GM08714 (cell line): ENCODE measurements at regions not wholly inside any gene's neighbourhood (a gene's known extent, or its start where the extent isn't known, plus 50 kb on each side); places are given as distances from the start of the nearest gene placed in this dataset.

Source experiments
- H3K4me3 ChIP-seq: fragments of 200-500 bp; sonication (Bioruptor generic); 2 replicates; pipeline ENCODE4 v1.5.1; 2014; ENCODE audit warnings: mild to moderate bottlenecking, low read length, inconsistent platforms
- ZNF274 ChIP-seq: IDR thresholded peaks from 2 replicates; pipeline ENCODE4 v1.6.1; 2012; ENCODE audit warnings: mild to moderate bottlenecking, low read depth, low read length

DNA sequence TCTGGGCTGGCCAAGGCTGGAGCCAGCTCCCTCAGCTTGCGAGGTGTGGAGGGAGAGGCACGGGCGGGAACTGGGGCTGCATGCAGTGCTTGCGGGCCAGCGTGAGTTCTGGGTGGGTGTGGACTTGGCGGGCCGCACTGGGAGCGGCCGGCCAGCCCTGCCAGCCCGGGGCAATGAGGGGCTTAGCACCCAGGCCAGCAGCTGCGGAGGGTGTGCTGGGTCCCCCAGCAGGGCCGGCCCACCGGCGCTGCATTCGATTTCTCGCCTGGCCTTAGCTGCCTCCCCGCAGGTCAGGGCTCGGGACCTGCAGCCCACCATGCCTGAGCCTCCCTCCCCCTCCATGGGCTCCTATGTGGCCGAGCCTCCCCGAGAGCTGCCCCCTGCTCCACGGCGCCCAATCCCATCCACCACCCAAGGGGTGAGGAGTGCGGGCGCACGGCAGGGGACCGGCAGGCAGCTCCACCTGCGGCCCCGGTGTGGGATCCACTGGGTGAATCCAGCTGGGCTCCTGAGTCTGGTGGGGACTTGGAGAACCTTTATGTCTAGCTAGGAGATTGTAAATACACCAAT lies 302.6 kb upstream of the ADAMTS16 start:
- H3K4me3 ChIP-seq, result no peak overlapping the region
- no peak for TF ChIP-seq ZNF274

DNA sequence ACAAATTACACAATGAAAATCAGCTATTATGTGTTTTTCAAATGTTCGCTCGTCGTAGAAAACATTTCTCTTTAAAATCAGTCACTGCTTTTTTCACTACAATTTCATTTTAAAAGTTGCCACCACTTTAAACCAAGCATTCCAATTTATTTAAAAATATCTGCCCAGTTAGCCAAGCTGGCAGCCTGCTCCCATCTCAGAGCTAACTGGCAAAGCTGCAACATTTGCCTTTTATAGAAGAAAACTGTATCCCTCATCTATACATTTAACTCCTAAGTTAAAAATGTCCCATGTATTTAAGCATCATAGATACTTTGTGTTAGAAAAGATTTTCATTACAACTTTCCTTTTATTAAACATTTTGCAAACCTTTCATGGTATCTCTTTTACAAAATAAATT lies 294.9 kb upstream of the ADAMTS16 start:
- H3K4me3 ChIP-seq, result no peak overlapping the region
- no peak for TF ChIP-seq ZNF274

DNA sequence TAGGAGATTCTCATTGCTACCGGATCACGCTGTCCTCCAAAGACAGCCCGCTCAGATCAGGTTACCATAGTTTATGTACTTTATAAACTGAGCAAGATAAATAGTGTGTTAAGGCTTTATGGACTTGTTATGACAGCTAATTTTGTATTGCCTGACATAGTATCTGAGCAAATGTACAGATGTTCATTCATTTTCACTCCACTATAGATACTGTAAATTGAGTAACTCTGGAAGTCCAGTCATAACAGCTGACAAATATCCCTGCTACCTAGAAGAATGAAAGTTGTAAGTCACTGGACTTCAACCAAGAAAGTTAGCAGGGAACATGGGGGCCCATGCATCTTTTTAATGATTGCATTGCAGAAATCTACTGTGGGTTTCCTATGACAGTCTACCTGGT lies 292.4 kb upstream of the ADAMTS16 start:
- TF ChIP-seq ZNF274, result no peak
- no peak overlapping the region for H3K4me3 ChIP-seq

DNA sequence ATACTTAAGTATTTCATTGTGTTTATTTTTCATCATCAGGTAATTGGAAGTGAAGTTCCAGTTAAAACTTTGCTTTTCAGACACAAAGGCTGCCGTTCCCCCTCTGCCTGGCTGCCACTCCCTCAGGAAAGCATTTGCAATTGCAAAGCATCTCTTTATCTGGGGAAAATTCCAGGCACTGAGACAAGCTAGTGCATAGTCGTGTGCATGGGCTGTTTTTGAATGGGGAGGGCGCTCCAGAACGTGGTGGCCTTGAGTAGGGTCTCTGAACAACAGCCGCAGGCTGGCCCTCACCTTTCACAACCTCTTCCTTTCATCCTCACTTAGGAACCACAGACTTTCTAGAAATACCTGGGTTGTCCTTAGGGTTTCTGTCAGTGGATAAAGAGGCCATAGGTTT lies 285.1 kb upstream of the ADAMTS16 start:
- TF ChIP-seq ZNF274, result no peak

DNA sequence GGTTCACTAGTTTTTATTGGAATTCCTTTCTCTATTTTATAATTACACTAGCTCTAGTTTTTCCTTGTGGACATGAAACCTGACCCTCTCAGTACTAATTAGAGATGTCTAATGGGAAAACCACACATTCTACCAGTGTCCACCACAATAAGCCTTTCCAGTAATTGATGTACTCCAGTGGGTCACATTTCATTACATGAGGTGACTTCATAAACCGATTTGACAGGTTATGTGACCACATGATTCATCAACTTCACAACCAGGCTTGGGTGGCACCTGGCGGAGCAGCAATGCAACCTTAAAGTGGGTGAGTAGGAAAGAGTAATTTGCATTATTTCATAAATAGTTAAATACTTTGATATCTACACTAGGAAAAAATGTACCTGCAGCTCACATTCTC lies 284.2 kb upstream of the ADAMTS16 start:
- H3K4me3 ChIP-seq, result no peak overlapping the region
- TF ChIP-seq ZNF274, result no peak

More for the DNA sequence above, 285.1 kb upstream of the ADAMTS16 start:
- H3K4me3 ChIP-seq, result no peak overlapping the region

DNA sequence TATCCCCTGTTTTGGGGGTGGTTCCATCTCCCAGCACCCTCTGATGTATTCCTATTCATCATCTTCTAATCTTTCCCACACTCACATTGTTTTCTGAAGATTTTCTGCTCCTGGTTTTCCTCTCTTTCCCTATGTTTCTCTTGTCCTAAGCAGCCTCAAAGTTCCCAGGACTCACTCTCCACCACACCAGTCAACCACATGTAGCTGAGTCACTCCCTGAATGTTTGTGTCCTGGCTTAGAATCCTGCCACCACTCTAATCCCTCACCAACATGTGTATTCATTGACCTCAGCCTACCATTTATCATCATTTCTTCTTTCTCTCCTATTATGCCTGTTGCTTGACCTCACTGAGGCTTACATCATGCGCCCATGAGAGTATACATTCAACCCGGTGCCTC lies 282.4 kb upstream of the ADAMTS16 start:
- no peak for TF ChIP-seq ZNF274
- no peak overlapping the region for H3K4me3 ChIP-seq

DNA sequence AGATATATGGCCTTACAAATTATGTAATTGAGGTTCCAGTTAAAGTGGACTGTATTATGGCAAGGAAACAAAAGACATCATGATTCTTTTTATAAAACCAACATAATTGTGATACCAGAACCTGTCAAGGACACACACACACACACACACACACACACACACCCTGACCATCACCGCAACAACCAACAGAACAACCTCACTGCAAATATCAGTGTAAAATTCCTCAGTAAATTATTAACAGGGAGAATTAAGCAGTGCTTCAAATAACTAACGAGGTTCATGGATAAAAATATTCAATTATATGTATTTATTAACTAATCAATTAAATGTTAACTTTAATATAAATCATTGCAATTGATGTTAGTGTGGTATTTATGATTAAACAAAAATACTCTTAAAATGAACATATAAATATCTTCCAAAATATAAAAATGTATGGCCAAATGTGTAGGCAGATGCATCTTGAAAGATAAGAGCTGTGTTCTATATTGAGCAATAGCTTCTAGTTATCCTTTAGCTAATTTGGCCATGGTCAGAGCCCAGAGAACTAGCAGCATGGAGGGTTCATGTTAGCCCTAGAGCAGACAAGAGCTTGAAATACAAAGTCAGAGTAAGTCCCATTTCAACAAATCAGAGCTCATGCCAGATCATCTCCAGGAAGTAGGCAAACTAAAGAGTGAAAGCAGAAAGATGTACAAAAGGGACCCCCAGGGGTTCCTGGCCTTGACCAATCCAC lies 280.5 kb upstream of the ADAMTS16 start:
- H3K4me3 ChIP-seq, result no peak overlapping the region
- TF ChIP-seq ZNF274, result no peak

DNA sequence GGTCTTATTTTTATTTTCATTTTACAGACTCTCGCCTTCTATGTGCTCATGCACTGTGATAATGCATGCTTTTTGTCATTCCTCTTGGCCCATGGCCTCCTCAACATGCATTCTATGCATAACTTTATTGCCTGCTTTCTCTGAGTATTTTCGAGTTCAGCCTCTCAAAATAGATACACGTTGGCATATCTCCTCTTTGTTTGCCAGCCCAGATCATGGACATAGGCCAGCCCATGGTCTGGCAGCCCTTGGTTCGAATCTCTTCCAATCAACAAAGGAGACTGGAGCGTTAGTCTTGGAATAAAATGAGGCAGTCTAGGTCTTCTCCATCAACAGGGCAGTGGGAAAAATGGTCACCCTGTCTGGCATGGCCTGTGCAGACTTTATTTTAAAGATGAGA lies 279.5 kb upstream of the ADAMTS16 start:
- H3K4me3 ChIP-seq, result no peak overlapping the region
- no peak for TF ChIP-seq ZNF274

DNA sequence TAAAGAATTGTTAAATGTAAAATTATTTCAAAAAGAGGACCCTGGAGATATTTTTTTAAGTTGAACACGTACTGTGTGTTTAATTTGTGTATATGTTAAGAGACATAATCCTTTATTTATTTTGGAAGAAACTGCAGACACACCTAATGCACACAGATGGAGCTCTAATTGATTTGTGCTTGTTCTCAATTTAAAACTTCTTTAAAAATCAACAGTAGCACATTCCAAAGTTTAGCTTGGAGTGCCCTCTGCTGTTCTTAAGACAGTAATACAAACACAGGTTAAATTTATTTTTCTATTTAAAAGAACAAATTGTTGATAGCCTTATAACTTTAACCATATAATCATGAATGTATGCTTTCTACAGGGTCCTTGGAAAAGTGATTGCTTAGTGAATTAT lies 277.6 kb upstream of the ADAMTS16 start:
- no peak for TF ChIP-seq ZNF274
- no peak overlapping the region for H3K4me3 ChIP-seq

DNA sequence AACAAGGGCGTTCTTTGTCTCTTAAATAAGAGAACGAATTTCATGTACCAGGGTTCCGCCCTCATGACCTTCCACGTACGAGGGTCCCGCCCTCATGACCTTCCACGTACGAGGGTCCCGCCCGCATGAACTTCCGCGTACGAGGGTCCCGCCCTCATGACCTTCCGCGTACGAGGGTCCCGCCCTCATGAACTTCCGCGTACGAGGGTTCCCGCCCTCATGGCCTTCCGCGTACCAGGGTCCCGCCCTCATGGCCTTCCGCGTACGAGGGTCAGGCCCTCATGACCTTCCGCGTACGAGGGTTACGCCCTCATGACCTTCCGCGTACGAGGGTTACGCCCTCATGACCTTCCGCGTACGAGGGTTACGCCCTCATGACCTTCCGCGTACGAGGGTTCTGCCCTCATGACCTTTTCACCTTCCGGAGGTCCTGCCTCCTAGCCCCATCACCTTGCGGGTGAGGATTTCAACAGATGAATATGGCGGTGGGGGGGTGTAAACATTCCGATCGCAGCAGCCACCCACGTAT lies 273.9 kb upstream of the ADAMTS16 start:
- TF ChIP-seq ZNF274, result no peak
- no peak overlapping the region for H3K4me3 ChIP-seq

DNA sequence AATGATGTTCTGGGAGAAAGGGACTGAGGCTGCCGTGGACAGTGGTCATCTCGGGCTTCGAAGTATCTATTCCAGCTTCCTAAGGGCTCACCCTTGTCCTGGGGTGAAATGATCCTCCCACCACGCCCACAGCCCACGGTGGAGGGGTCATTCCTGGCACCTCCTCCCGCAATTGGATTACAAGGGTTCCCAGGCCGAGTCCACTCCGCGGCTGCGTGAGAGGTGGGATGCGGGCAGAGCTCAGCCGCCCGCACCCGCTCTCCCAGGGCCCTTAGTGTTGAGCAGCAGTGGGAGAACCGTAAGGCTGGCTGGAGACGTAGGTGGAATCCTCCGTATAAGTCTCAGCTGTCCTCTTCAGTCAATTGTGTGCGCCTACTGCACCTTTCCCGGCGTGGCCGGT lies 273.3 kb upstream of the ADAMTS16 start:
- no peak for TF ChIP-seq ZNF274
- no peak overlapping the region for H3K4me3 ChIP-seq

DNA sequence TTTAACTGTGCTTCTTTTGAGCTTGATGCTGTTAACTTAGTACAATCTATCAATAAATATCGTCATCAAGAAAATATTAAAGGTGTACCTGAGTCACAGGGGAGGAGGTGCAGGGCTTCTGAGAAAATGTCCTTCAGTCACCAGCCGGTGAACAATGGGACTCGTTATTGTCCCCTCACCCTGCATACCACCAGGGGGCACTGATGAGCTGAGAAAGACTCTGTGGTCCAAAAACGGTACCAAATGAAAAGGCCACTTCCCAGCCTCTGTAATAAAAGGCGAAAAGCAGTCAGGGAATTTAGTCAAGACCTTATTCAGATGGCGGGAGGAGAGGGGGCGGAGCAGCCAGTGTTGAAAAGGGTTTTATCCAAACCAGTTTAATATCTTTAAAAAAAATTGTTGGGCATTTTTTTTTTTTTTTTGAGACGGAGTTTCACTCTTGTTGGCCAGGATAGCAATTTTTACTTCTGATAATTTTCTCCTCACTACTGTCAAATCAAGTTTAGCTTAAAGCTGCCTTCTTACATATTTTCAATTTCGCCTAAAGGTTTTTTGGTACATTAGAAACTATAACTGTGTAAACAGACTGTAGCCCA lies 271.9 kb upstream of the ADAMTS16 start:
- no peak overlapping the region for H3K4me3 ChIP-seq
- no peak for TF ChIP-seq ZNF274

DNA sequence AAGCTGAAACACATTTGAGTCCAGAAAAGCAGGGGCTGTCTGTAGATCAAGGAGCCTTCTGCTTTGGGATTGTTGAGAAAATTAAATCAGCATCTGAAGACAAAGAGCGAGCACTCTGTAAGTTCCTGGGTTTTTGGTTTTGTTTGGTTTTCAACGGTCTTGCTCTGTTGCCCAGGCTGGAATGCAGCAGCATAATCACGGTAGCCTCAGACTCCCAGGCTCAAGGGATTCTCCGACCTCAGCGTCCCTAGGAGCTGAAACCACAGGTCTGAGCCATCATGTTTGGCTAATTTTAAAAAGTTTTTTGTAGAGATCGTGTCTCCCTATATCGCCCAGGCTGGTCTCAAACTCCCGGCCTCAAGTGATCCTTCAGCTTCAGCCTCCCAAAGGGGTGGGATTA lies 266.5 kb upstream of the ADAMTS16 start:
- no peak for TF ChIP-seq ZNF274

DNA sequence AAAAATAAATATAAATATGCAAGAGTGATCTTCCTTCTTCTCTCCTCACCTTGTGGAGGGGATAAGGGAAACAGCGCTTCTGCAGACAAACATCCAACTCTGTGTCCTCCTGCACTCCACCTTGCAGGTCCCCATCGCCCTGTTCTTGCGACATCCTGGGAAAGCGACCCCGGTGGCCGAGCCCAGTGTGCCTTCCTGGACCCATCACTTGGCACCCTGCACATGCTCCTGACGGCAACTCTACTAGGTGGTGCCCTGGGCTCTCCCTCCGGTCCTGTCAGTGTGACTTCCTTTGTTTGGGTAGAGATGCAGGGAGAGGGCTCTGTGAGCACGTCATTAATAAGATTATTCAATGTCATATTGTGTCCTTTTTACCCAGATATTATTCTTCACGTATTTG lies 266.0 kb upstream of the ADAMTS16 start:
- no peak for TF ChIP-seq ZNF274
- H3K4me3 ChIP-seq, result no peak overlapping the region

More for the DNA sequence above, 266.5 kb upstream of the ADAMTS16 start:
- no peak overlapping the region for H3K4me3 ChIP-seq

DNA sequence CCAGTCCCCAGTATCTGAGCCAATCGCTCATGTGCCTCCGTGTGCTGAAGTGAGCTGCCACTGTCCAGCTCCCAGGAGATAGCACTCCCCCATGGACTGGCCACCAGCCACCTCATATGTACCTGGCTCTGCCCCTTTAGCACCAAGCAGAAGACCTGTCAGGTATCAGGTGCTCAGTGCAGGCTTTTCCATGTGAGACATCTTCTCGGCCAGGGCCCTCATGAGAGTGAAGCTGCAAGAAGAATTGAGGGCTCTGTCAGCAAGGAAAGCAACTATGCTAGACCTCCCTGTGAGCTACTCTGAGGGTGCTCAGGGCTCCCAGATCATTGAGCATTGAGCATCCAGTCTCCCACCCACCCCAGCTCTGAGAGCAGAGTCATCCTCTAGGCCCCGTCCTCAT lies 264.2 kb upstream of the ADAMTS16 start:
- TF ChIP-seq ZNF274, result no peak
- H3K4me3 ChIP-seq, result no peak overlapping the region
